Stimulated activated CD4-positive, alpha-beta T cell treated with anti-CD3 and anti-CD28 coated beads, TNF-alpha, amount 100 ng/mL, for 24 hours (primary cell): ENCODE measurements at regions not wholly inside any gene's neighbourhood (a gene's known extent, or its start where the extent isn't known, plus 50 kb on each side); places are given as distances from the start of the nearest gene placed in this dataset.

Experiments
- DNase-seq, 3 experiments: peaks; one replicate each; pipeline ENCODE4 v3.0.0-alpha.2; 2020; ENCODE audit warnings: low read depth in 3 of 3

GRCh38 chr16:6512512-6512911 is 820.1 kb upstream of the RBFOX1 start:
- DNase-seq, result no peak

- DNase-seq, result no peak
Observed at GRCh38 chr16:6510261-6510660, 822.4 kb upstream of the RBFOX1 start.

GRCh38 chr16:6499413-6499812 is 833.2 kb upstream of the RBFOX1 start:
- DNase-seq, result no peak

- no peak for DNase-seq
Observed at GRCh38 chr16:6498858-6499257, 833.8 kb upstream of the RBFOX1 start.

- no peak for DNase-seq
Observed at GRCh38 chr16:6496996-6497395, 835.6 kb upstream of the RBFOX1 start.

- DNase-seq, result no peak
Observed at GRCh38 chr16:6495486-6496210, 837.0 kb upstream of the RBFOX1 start.

- DNase-seq, result no peak
Observed at GRCh38 chr16:6494716-6495115, 837.9 kb upstream of the RBFOX1 start.

- DNase-seq, result no peak
Observed at GRCh38 chr16:6493555-6493954, 839.1 kb upstream of the RBFOX1 start.

- no peak for DNase-seq
Observed at GRCh38 chr16:6492742-6493141, 839.9 kb upstream of the RBFOX1 start.

GRCh38 chr16:6484935-6485334 is 847.7 kb upstream of the RBFOX1 start:
- no peak for DNase-seq

GRCh38 chr16:6484081-6484480 is 848.6 kb upstream of the RBFOX1 start:
- no peak for DNase-seq

GRCh38 chr16:6483469-6484033 is 849.1 kb upstream of the RBFOX1 start:
- DNase-seq, result no peak

GRCh38 chr16:6482696-6483468 is 849.8 kb upstream of the RBFOX1 start:
- no peak for DNase-seq

- no peak for DNase-seq
Observed at GRCh38 chr16:6481894-6482293, 850.8 kb upstream of the RBFOX1 start.

- DNase-seq, result no peak
Observed at GRCh38 chr16:6453742-6454141, 878.9 kb upstream of the RBFOX1 start.

- DNase-seq, result no peak
Observed at GRCh38 chr16:6447021-6447790, 885.4 kb upstream of the RBFOX1 start.

GRCh38 chr16:6446370-6446769 is 886.3 kb upstream of the RBFOX1 start:
- no peak for DNase-seq

- DNase-seq, result no peak
Observed at GRCh38 chr16:6439129-6439528, 893.5 kb upstream of the RBFOX1 start.

GRCh38 chr16:6428861-6429260 is 903.8 kb upstream of the RBFOX1 start:
- no peak for DNase-seq

GRCh38 chr16:6427621-6428020 is 905.0 kb upstream of the RBFOX1 start:
- no peak for DNase-seq

GRCh38 chr16:6407596-6407995 is 925.0 kb upstream of the RBFOX1 start:
- DNase-seq, result no peak

GRCh38 chr16:6406028-6406427 is 926.6 kb upstream of the RBFOX1 start:
- DNase-seq, result no peak
